ENCODE measurements at regions not wholly inside any gene's neighbourhood (a gene's known extent, or its start where the extent isn't known, plus 50 kb on each side); places are given as distances from the start of the nearest gene placed in this dataset.

- intact Hi-C loops (cut with DNase I): no loop called here
- no peak overlapping the region for H3K4me3 ChIP-seq (ENCODE audit: low read length in 2 of 2)
- H3K4me1 ChIP-seq (ENCODE audit: control insufficient read depth in 1 of 2, insufficient read depth in 2 of 2, low read length in 2 of 2): no peaks in the 10 kb centered on the region
- no peaks in the 10 kb centered on the region for H3K36me3 ChIP-seq (ENCODE audit: control insufficient read depth in 1 of 2, insufficient read depth in 2 of 2, low read length in 1 of 2)
- H3K9me3 ChIP-seq (ENCODE audit: control insufficient read depth, low read length): no peaks in the 10 kb centered on the region
- no peak overlapping the region for H3K27ac ChIP-seq (ENCODE audit: low read depth in 1 of 2, low read length in 2 of 2)
- WGBS, 2 donors: 67 to 79% methylated on average over 6 of the region's 6 CpGs
- H3K27me3 ChIP-seq (ENCODE audit: control insufficient read depth in 1 of 2, insufficient read depth in 2 of 2, low read length in 1 of 2): no peaks in the 10 kb centered on the region
- DNase-seq (no peak), ATAC-seq (ENCODE audit: low FRiP score) (no peak)
Measured at GRCh38 chr18:7288544-7288943, 57.7 kb downstream of the LRRC30 start.

- ATAC-seq (ENCODE audit: low FRiP score): no peak
- no peak for DNase-seq
- no peaks in the 10 kb centered on the region for H3K27me3 ChIP-seq (ENCODE audit: control insufficient read depth in 1 of 2, insufficient read depth in 2 of 2, low read length in 1 of 2)
- 80 to 81% methylated on average over 3 of the region's 3 CpGs for WGBS, 2 donors
- no peaks in the 10 kb centered on the region for H3K4me1 ChIP-seq (ENCODE audit: control insufficient read depth in 1 of 2, insufficient read depth in 2 of 2, low read length in 2 of 2)
- H3K27ac ChIP-seq (ENCODE audit: low read depth in 1 of 2, low read length in 2 of 2): no peak overlapping the region
- intact Hi-C loops (cut with DNase I): loop anchor here in 1 of 2 donors (10.0 kb wide), 1 partner anchor 265 kb away; no protein-coding TSS in a partner anchor
- no peaks in the 10 kb centered on the region for H3K9me3 ChIP-seq (ENCODE audit: control insufficient read depth, low read length)
- no peak overlapping the region for H3K4me3 ChIP-seq (ENCODE audit: low read length in 2 of 2)
- no peaks in the 10 kb centered on the region for H3K36me3 ChIP-seq (ENCODE audit: control insufficient read depth in 1 of 2, insufficient read depth in 2 of 2, low read length in 1 of 2)
Measured at GRCh38 chr18:7290077-7290476, 59.2 kb downstream of the LRRC30 start.

DNA sequence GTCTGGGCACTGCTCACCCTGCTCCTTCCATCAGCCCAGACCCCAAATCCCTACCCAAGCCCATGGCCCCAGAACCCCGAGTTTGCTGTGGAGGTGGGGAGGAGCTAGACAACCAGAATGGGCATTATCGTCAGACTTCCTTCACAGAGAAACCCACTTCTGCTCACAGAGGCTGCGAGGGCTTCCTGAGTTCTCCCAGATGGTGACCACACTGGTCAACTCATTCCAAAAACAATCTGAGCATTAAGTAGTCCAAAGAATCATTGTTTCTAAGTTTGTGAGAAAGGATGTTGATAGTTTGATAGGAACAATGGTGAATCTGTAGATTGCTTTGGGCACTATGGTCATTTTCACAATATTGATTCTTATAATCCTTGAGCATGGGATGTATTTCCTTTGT, 60.2 kb downstream of the LRRC30 start:
- Histone ChIP-seq H3K27ac (ENCODE audit: low read depth in 1 of 2, low read length in 2 of 2) (no peak overlapping the region), H3K4me3 (ENCODE audit: low read length in 2 of 2) (no peak overlapping the region), H3K4me1 (ENCODE audit: control insufficient read depth in 1 of 2, insufficient read depth in 2 of 2, low read length in 2 of 2) (no peaks in the 10 kb centered on the region), H3K27me3 (ENCODE audit: control insufficient read depth in 1 of 2, insufficient read depth in 2 of 2, low read length in 1 of 2) (no peaks in the 10 kb centered on the region), H3K9me3 (ENCODE audit: control insufficient read depth, low read length) (no peaks in the 10 kb centered on the region), H3K36me3 (ENCODE audit: control insufficient read depth in 1 of 2, insufficient read depth in 2 of 2, low read length in 1 of 2) (no peaks in the 10 kb centered on the region)
- no peak for DNase-seq
- ATAC-seq (ENCODE audit: low FRiP score): no peak
- 78% methylated on average over 3 of the region's 3 CpGs for WGBS, 2 donors
- intact Hi-C loops (cut with DNase I): loop anchor here in 1 of 2 donors (10.0 kb wide), 1 partner anchor 264 kb away; no protein-coding TSS in a partner anchor

- H3K9me3 ChIP-seq (ENCODE audit: control insufficient read depth, low read length): peaks cover 4% of the 10 kb centered on the region
- ATAC-seq (ENCODE audit: low FRiP score): no peak
- intact Hi-C loops (cut with DNase I): loop anchor here in 1 of 2 donors (10.0 kb wide), 1 partner anchor 257 kb away; no protein-coding TSS in a partner anchor
- no peaks in the 10 kb centered on the region for H3K27me3 ChIP-seq (ENCODE audit: control insufficient read depth in 1 of 2, insufficient read depth in 2 of 2, low read length in 1 of 2)
- no peak overlapping the region for H3K27ac ChIP-seq (ENCODE audit: low read depth in 1 of 2, low read length in 2 of 2)
- no peaks in the 10 kb centered on the region for H3K36me3 ChIP-seq (ENCODE audit: control insufficient read depth in 1 of 2, insufficient read depth in 2 of 2, low read length in 1 of 2)
- H3K4me3 ChIP-seq (ENCODE audit: low read length in 2 of 2): no peak overlapping the region
- no peaks in the 10 kb centered on the region for H3K4me1 ChIP-seq (ENCODE audit: control insufficient read depth in 1 of 2, insufficient read depth in 2 of 2, low read length in 2 of 2)
- no peak for DNase-seq
Measured at GRCh38 chr18:7298149-7298548, 67.3 kb downstream of the LRRC30 start.

- H3K9me3 ChIP-seq (ENCODE audit: control insufficient read depth, low read length): peaks cover 4% of the 10 kb centered on the region
- H3K4me1 ChIP-seq (ENCODE audit: control insufficient read depth in 1 of 2, insufficient read depth in 2 of 2, low read length in 2 of 2): no peaks in the 10 kb centered on the region
- intact Hi-C loops (cut with DNase I): no loop called here
- H3K4me3 ChIP-seq (ENCODE audit: low read length in 2 of 2): no peak overlapping the region
- DNase-seq: no peak
- H3K27ac ChIP-seq (ENCODE audit: low read depth in 1 of 2, low read length in 2 of 2): no peak overlapping the region
- no peaks in the 10 kb centered on the region for H3K36me3 ChIP-seq (ENCODE audit: control insufficient read depth in 1 of 2, insufficient read depth in 2 of 2, low read length in 1 of 2)
- no peak for ATAC-seq (ENCODE audit: low FRiP score)
- peaks cover 0 to 1% of the 10 kb centered on the region in 2 donors for H3K27me3 ChIP-seq (ENCODE audit: control insufficient read depth in 1 of 2, insufficient read depth in 2 of 2, low read length in 1 of 2)
- WGBS, 2 donors: 84 to 88% methylated on average over 1 of the region's 1 CpG
Measured at GRCh38 chr18:7301094-7301493, 70.2 kb downstream of the LRRC30 start.

GRCh38 chr18:7303316-7304060, 72.6 kb downstream of the LRRC30 start:
- intact Hi-C loops (cut with DNase I): no loop called here
- no peaks in the 10 kb centered on the region for H3K4me1 ChIP-seq (ENCODE audit: control insufficient read depth in 1 of 2, insufficient read depth in 2 of 2, low read length in 2 of 2)
- DNase-seq (no peak), ATAC-seq (ENCODE audit: low FRiP score) (no peak)
- no peak overlapping the region for H3K27ac ChIP-seq (ENCODE audit: low read depth in 1 of 2, low read length in 2 of 2)
- H3K36me3 ChIP-seq (ENCODE audit: control insufficient read depth in 1 of 2, insufficient read depth in 2 of 2, low read length in 1 of 2): no peaks in the 10 kb centered on the region
- H3K9me3 ChIP-seq (ENCODE audit: control insufficient read depth, low read length): peaks cover 4% of the 10 kb centered on the region
- 64 to 67% methylated on average over 4 of the region's 4 CpGs for WGBS, 2 donors
- H3K4me3 ChIP-seq (ENCODE audit: low read length in 2 of 2): no peak overlapping the region
- peaks cover 0 to 1% of the 10 kb centered on the region in 2 donors for H3K27me3 ChIP-seq (ENCODE audit: control insufficient read depth in 1 of 2, insufficient read depth in 2 of 2, low read length in 1 of 2)

DNA sequence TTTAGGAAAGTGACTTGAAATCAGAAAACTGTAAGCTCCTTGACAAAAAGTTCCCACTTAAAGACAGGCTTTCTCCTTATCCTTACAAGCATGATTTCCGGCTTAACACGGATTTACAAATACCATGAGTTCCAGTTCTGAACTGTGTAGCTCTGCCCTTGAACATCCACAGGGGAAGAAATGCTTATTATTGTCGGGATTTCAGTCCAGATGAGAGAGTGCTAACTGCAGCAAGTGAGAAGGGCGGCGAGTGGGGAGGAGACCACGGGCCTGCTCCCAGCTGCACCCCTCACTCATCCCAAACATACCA, 73.1 kb downstream of the LRRC30 start:
- ATAC-seq (ENCODE audit: low FRiP score) (no peak), DNase-seq (no peak)
- H3K27ac ChIP-seq (ENCODE audit: low read depth in 1 of 2, low read length in 2 of 2): no peak overlapping the region
- peaks cover 0 to 1% of the 10 kb centered on the region in 2 donors for H3K27me3 ChIP-seq (ENCODE audit: control insufficient read depth in 1 of 2, insufficient read depth in 2 of 2, low read length in 1 of 2)
- H3K36me3 ChIP-seq (ENCODE audit: control insufficient read depth in 1 of 2, insufficient read depth in 2 of 2, low read length in 1 of 2): no peaks in the 10 kb centered on the region
- H3K9me3 ChIP-seq (ENCODE audit: control insufficient read depth, low read length): peaks cover 4% of the 10 kb centered on the region
- no peak overlapping the region for H3K4me3 ChIP-seq (ENCODE audit: low read length in 2 of 2)
- intact Hi-C loops (cut with DNase I): no loop called here
- 83 to 85% methylated on average over 6 of the region's 6 CpGs for WGBS, 2 donors
- H3K4me1 ChIP-seq (ENCODE audit: control insufficient read depth in 1 of 2, insufficient read depth in 2 of 2, low read length in 2 of 2): no peaks in the 10 kb centered on the region

GRCh38 chr18:7305416-7305815, 74.5 kb downstream of the LRRC30 start:
- Histone ChIP-seq H3K36me3 (ENCODE audit: control insufficient read depth in 1 of 2, insufficient read depth in 2 of 2, low read length in 1 of 2) (no peaks in the 10 kb centered on the region), H3K27me3 (ENCODE audit: control insufficient read depth in 1 of 2, insufficient read depth in 2 of 2, low read length in 1 of 2) (peaks cover 0 to 1% of the 10 kb centered on the region in 2 donors), H3K4me1 (ENCODE audit: control insufficient read depth in 1 of 2, insufficient read depth in 2 of 2, low read length in 2 of 2) (no peaks in the 10 kb centered on the region), H3K4me3 (ENCODE audit: low read length in 2 of 2) (no peak overlapping the region), H3K9me3 (ENCODE audit: control insufficient read depth, low read length) (peaks cover 2% of the 10 kb centered on the region), H3K27ac (ENCODE audit: low read depth in 1 of 2, low read length in 2 of 2) (no peak overlapping the region)
- DNase-seq (no peak), ATAC-seq (ENCODE audit: low FRiP score) (no peak)
- intact Hi-C loops (cut with DNase I): no loop called here
- WGBS, 2 donors: 85 to 88% methylated on average over 9 of the region's 9 CpGs

- ATAC-seq (ENCODE audit: low FRiP score) (peak; percentile 30), DNase-seq (no peak)
- intact Hi-C loops (cut with DNase I): no loop called here
- 41 to 48% methylated on average over 6 of the region's 6 CpGs for WGBS, 2 donors
- Histone ChIP-seq H3K9me3 (ENCODE audit: control insufficient read depth, low read length) (no peaks in the 10 kb centered on the region), H3K27me3 (ENCODE audit: control insufficient read depth in 1 of 2, insufficient read depth in 2 of 2, low read length in 1 of 2) (peaks cover 0 to 1% of the 10 kb centered on the region in 2 donors), H3K4me1 (ENCODE audit: control insufficient read depth in 1 of 2, insufficient read depth in 2 of 2, low read length in 2 of 2) (no peaks in the 10 kb centered on the region), H3K27ac (ENCODE audit: low read depth in 1 of 2, low read length in 2 of 2) (no peak overlapping the region), H3K36me3 (ENCODE audit: control insufficient read depth in 1 of 2, insufficient read depth in 2 of 2, low read length in 1 of 2) (no peaks in the 10 kb centered on the region), H3K4me3 (ENCODE audit: low read length in 2 of 2) (no peak overlapping the region)
Measured at GRCh38 chr18:7307030-7307429, 76.1 kb downstream of the LRRC30 start.
